ENCODE measurements at regions not wholly inside any gene's neighbourhood (a gene's known extent, or its start where the extent isn't known, plus 50 kb on each side); places are given as distances from the start of the nearest gene placed in this dataset.

- no peak for TF ChIP-seq CTCF (IDR thresholded peaks at IDR 0.05)
- no peak for TF ChIP-seq POLR2A (IDR thresholded peaks at IDR 0.05)
Observed at GRCh38 chr11:91394727-91395414, 829.7 kb upstream of the FAT3 start.

Measured in body of pancreas (tissue), 4 donors.